ENCODE measurements at regions not wholly inside any gene's neighbourhood (a gene's known extent, or its start where the extent isn't known, plus 50 kb on each side); places are given as distances from the start of the nearest gene placed in this dataset.

DNA sequence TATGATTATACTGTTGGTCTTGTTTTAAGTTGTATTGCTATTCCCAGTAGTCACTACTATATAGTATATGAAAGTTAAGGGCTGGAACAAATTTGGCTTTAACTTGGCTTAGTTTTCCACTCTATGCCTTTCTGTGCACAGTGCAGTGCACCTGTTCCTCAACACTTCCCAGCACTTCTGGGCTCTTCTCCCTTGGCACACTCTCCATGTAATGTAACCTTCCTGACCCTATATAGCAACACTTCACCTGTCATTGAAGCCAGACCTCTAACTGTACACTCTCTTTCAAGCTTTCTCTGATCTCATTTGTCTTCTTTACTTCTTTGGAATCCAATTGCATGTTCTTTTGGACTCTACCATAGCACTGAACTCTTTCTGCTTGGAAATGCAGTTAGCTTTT is 83.9 kb upstream of the SMIM30 start:
- no peaks in the 10 kb centered on the region for H4K20me1 ChIP-seq (ENCODE audit: insufficient read depth)
- no peaks in the 10 kb centered on the region for H3K36me3 ChIP-seq (ENCODE audit: insufficient read depth, low read length)
- no peaks in the 10 kb centered on the region for H3K79me2 ChIP-seq (replicated peaks; ENCODE audit: insufficient read depth, low read length)
- no peaks in the 10 kb centered on the region for H3F3A ChIP-seq (ENCODE audit: insufficient read depth, low read length, poor library complexity, severe bottlenecking)
- H3K9me3 ChIP-seq (ENCODE audit: low read length) = no peaks in the 10 kb centered on the region
- H3K9ac ChIP-seq (ENCODE audit: low read length) = no peak overlapping the region
- no peak overlapping the region for H3K4me2 ChIP-seq (ENCODE audit: low read length)
- TF ChIP-seq POLR2AphosphoS5 (IDR thresholded peaks at IDR 0.05) = no peak
- TF ChIP-seq SMC3 (conservative IDR thresholded peaks at IDR 0.05; ENCODE audit: poor library complexity) = no peak
- no peak for TF ChIP-seq TAF1 (IDR thresholded peaks at IDR 0.05; ENCODE audit: low read depth)
- no peak overlapping the region for H3K4me3 ChIP-seq (ENCODE audit: low read length)
- no peaks in the 10 kb centered on the region for H3K27me3 ChIP-seq (ENCODE audit: insufficient read depth, low read depth, low read length)
- no peak overlapping the region for H2AFZ ChIP-seq (ENCODE audit: low read depth, low read length)
- no peak overlapping the region for H3K27ac ChIP-seq (ENCODE audit: low read length)
- no peaks in the 10 kb centered on the region for H3K9me2 ChIP-seq (ENCODE audit: insufficient read depth, low read length)

DNA sequence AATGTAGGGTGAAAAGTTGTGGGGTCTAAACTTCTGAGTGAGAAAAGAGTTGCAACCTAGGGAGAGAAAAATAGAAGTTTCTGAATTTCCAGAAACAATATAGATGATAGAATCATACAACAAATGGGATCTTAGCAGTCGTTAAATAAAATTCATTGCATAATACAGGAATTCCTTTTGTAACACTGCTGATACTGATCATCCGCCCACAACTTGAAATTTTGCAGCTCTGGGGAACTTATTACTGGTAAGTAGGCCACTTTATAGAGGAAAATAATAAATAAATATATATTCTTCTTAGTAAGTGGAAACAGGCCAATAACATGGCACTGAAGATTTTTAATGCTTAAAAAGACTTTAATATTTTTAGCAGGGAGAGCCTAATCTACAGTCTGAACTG is 81.9 kb upstream of the SMIM30 start:
- no peak for TF ChIP-seq TAF1 (IDR thresholded peaks at IDR 0.05; ENCODE audit: low read depth)
- TF ChIP-seq, protein P1, sequence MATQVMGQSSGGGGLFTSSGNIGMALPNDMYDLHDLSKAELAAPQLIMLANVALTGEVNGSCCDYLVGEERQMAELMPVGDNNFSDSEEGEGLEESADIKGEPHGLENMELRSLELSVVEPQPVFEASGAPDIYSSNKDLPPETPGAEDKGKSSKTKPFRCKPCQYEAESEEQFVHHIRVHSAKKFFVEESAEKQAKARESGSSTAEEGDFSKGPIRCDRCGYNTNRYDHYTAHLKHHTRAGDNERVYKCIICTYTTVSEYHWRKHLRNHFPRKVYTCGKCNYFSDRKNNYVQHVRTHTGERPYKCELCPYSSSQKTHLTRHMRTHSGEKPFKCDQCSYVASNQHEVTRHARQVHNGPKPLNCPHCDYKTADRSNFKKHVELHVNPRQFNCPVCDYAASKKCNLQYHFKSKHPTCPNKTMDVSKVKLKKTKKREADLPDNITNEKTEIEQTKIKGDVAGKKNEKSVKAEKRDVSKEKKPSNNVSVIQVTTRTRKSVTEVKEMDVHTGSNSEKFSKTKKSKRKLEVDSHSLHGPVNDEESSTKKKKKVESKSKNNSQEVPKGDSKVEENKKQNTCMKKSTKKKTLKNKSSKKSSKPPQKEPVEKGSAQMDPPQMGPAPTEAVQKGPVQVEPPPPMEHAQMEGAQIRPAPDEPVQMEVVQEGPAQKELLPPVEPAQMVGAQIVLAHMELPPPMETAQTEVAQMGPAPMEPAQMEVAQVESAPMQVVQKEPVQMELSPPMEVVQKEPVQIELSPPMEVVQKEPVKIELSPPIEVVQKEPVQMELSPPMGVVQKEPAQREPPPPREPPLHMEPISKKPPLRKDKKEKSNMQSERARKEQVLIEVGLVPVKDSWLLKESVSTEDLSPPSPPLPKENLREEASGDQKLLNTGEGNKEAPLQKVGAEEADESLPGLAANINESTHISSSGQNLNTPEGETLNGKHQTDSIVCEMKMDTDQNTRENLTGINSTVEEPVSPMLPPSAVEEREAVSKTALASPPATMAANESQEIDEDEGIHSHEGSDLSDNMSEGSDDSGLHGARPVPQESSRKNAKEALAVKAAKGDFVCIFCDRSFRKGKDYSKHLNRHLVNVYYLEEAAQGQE (IDR thresholded peaks at IDR 0.05; ENCODE audit: borderline replicate concordance) = no peak
- TF ChIP-seq SMC3 (conservative IDR thresholded peaks at IDR 0.05; ENCODE audit: poor library complexity) = no peak
- TF ChIP-seq MXI1 (conservative IDR thresholded peaks at IDR 0.05; ENCODE audit: poor library complexity, severe bottlenecking) = no peak
- no peak for TF ChIP-seq RAD21 (conservative IDR thresholded peaks at IDR 0.05)
- no peak for TF ChIP-seq EZH2 (IDR thresholded peaks at IDR 0.05; ENCODE audit: borderline replicate concordance, insufficient read depth, low read length, poor library complexity, severe bottlenecking)
- TF ChIP-seq, protein P2, sequence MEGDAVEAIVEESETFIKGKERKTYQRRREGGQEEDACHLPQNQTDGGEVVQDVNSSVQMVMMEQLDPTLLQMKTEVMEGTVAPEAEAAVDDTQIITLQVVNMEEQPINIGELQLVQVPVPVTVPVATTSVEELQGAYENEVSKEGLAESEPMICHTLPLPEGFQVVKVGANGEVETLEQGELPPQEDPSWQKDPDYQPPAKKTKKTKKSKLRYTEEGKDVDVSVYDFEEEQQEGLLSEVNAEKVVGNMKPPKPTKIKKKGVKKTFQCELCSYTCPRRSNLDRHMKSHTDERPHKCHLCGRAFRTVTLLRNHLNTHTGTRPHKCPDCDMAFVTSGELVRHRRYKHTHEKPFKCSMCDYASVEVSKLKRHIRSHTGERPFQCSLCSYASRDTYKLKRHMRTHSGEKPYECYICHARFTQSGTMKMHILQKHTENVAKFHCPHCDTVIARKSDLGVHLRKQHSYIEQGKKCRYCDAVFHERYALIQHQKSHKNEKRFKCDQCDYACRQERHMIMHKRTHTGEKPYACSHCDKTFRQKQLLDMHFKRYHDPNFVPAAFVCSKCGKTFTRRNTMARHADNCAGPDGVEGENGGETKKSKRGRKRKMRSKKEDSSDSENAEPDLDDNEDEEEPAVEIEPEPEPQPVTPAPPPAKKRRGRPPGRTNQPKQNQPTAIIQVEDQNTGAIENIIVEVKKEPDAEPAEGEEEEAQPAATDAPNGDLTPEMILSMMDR (IDR thresholded peaks at IDR 0.05; ENCODE audit: poor library complexity, severe bottlenecking) = no peak
- no peak for TF ChIP-seq POLR2AphosphoS5 (IDR thresholded peaks at IDR 0.05)
- TF ChIP-seq EP300 (conservative IDR thresholded peaks at IDR 0.05; ENCODE audit: poor library complexity, severe bottlenecking) = no peak
- no peak overlapping the region for H3K4me2 ChIP-seq (ENCODE audit: low read length)
- H3K9me3 ChIP-seq (ENCODE audit: low read length) = no peaks in the 10 kb centered on the region
- no peaks in the 10 kb centered on the region for H3K9me2 ChIP-seq (ENCODE audit: insufficient read depth, low read length)
- no peaks in the 10 kb centered on the region for H3K79me2 ChIP-seq (replicated peaks; ENCODE audit: insufficient read depth, low read length)
- no peak overlapping the region for H3K4me3 ChIP-seq (ENCODE audit: low read length)
- no peak overlapping the region for H3K27ac ChIP-seq (ENCODE audit: low read length)
- no peaks in the 10 kb centered on the region for H4K20me1 ChIP-seq (ENCODE audit: insufficient read depth)
- H3K9ac ChIP-seq (ENCODE audit: low read length) = no peak overlapping the region
- no peaks in the 10 kb centered on the region for H3F3A ChIP-seq (ENCODE audit: insufficient read depth, low read length, poor library complexity, severe bottlenecking)
- H3K36me3 ChIP-seq (ENCODE audit: insufficient read depth, low read length) = no peaks in the 10 kb centered on the region
- no peaks in the 10 kb centered on the region for H3K27me3 ChIP-seq (ENCODE audit: insufficient read depth, low read depth, low read length)
- H2AFZ ChIP-seq (ENCODE audit: low read depth, low read length) = no peak overlapping the region

DNA sequence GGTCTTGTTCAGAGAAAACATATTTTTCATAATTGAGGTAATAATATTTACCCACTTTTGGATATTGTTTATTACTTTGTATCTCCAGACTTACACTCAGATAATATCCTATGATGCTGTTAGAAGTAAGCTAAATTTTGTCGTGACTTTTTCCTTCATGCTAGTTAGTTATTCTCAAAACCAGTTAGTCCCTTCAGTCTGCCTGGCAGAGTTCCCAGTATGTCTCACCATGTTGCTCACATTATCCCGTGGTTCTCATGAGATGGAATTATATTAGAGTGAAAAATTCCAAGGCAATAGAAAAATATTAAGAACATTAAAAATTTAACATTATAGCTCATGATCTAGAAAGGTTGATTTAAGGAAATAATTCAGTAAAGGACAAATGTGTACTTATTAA is 81.5 kb upstream of the SMIM30 start:
- no peak overlapping the region for H3K4me2 ChIP-seq (ENCODE audit: low read length)
- no peaks in the 10 kb centered on the region for H3K36me3 ChIP-seq (ENCODE audit: insufficient read depth, low read length)
- no peak overlapping the region for H3K4me3 ChIP-seq (ENCODE audit: low read length)
- H2AFZ ChIP-seq (ENCODE audit: low read depth, low read length) = no peak overlapping the region
- H3K79me2 ChIP-seq (replicated peaks; ENCODE audit: insufficient read depth, low read length) = no peaks in the 10 kb centered on the region
- H3K27me3 ChIP-seq (ENCODE audit: insufficient read depth, low read depth, low read length) = no peaks in the 10 kb centered on the region
- no peaks in the 10 kb centered on the region for H3F3A ChIP-seq (ENCODE audit: insufficient read depth, low read length, poor library complexity, severe bottlenecking)
- H4K20me1 ChIP-seq (ENCODE audit: insufficient read depth) = no peaks in the 10 kb centered on the region
- no peaks in the 10 kb centered on the region for H3K9me2 ChIP-seq (ENCODE audit: insufficient read depth, low read length)
- no peak overlapping the region for H3K27ac ChIP-seq (ENCODE audit: low read length)
- TF ChIP-seq EP300 (conservative IDR thresholded peaks at IDR 0.05; ENCODE audit: poor library complexity, severe bottlenecking) (no peak), SMC3 (conservative IDR thresholded peaks at IDR 0.05; ENCODE audit: poor library complexity) (no peak), EZH2 (IDR thresholded peaks at IDR 0.05; ENCODE audit: borderline replicate concordance, insufficient read depth, low read length, poor library complexity, severe bottlenecking) (no peak), POLR2AphosphoS5 (IDR thresholded peaks at IDR 0.05) (no peak), RAD21 (conservative IDR thresholded peaks at IDR 0.05) (no peak), TAF1 (IDR thresholded peaks at IDR 0.05; ENCODE audit: low read depth) (no peak)
- TF ChIP-seq, protein P1 (IDR thresholded peaks at IDR 0.05; ENCODE audit: borderline replicate concordance) = no peak
- TF ChIP-seq, protein P2 (IDR thresholded peaks at IDR 0.05; ENCODE audit: poor library complexity, severe bottlenecking) = no peak
- no peak overlapping the region for H3K9ac ChIP-seq (ENCODE audit: low read length)
- H3K9me3 ChIP-seq (ENCODE audit: low read length) = no peaks in the 10 kb centered on the region
